ENCODE measurements at regions not wholly inside any gene's neighbourhood (a gene's known extent, or its start where the extent isn't known, plus 50 kb on each side); places are given as distances from the start of the nearest gene placed in this dataset.

DNA sequence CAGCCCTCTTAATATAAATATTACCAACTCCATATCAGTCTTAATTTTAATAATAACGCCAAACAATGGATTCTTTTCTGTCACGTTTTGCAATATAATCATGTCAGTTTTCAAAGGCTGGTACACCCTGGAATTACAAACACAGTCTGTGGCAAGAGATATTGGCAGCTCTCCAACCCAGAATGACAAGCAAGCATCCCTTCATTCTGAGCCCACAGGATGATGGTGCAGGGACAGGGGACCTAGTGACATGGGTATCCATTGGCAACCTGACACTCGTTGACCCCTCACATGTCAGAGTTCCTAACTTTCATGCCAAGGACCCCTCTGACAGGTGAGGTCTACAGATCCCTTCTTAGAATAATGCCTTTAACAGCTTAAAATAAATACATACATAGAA lies 154.5 kb upstream of the TSC22D2 start:
- no peak for TF ChIP-seq CTCF (IDR thresholded peaks at IDR 0.05)
- Histone ChIP-seq H3K27ac (no peak overlapping the region), H3K27me3 (no peaks in the 10 kb centered on the region), H3K9me3 (no peaks in the 10 kb centered on the region), H3K4me3 (no peak overlapping the region), H3K36me3 (no peaks in the 10 kb centered on the region), H3K4me1 (peaks cover 13 to 33% (median 14%) of the 10 kb centered on the region in 3 donors)
- intact Hi-C loops (cut with DNase I): no loop called here
- DNase-seq (no peak), FAIRE-seq (no peak), ATAC-seq (no peak)
- WGBS, 2 donors: 43 to 47% methylated on average over 3 of the region's 3 CpGs

- DNase-seq (peak in 1 of 6 donors; percentile 12), ATAC-seq (peak in 3 of 4 donors; percentile 47 to 60 (median 51)), FAIRE-seq (no peak)
- Histone ChIP-seq H3K36me3 (no peaks in the 10 kb centered on the region), H3K27me3 (no peaks in the 10 kb centered on the region), H3K4me1 (peaks cover 13 to 33% (median 14%) of the 10 kb centered on the region in 3 donors), H3K4me3 (no peak overlapping the region), H3K9me3 (no peaks in the 10 kb centered on the region), H3K27ac (peak overlapping the region in 3 of 4 donors; percentile 10 to 69 (median 55))
- WGBS, 2 donors: 48% methylated on average over 2 of the region's 2 CpGs
- no peak for TF ChIP-seq CTCF (IDR thresholded peaks at IDR 0.05)
- intact Hi-C loops (cut with DNase I): no loop called here
Observed at GRCh38 chr3:150252462-150252861, 155.6 kb upstream of the TSC22D2 start.

- no peak for TF ChIP-seq CTCF (IDR thresholded peaks at IDR 0.05)
- ATAC-seq (peak in 1 of 4 donors; percentile 8), DNase-seq (no peak), FAIRE-seq (no peak)
- Histone ChIP-seq H3K4me3 (no peak overlapping the region), H3K27ac (peak overlapping the region in 2 of 4 donors; percentile 55 to 69), H3K4me1 (peaks cover 13 to 33% (median 14%) of the 10 kb centered on the region in 3 donors), H3K9me3 (no peaks in the 10 kb centered on the region), H3K36me3 (no peaks in the 10 kb centered on the region), H3K27me3 (no peaks in the 10 kb centered on the region)
- 68 to 69% methylated on average over 5 of the region's 5 CpGs for WGBS, 2 donors
- intact Hi-C loops (cut with DNase I): no loop called here
Observed at GRCh38 chr3:150251187-150252062, 156.7 kb upstream of the TSC22D2 start.

- Histone ChIP-seq H3K9me3 (no peaks in the 10 kb centered on the region), H3K27ac (no peak overlapping the region), H3K4me1 (peaks cover 13 to 30% (median 14%) of the 10 kb centered on the region in 3 donors), H3K27me3 (no peaks in the 10 kb centered on the region), H3K4me3 (no peak overlapping the region), H3K36me3 (no peaks in the 10 kb centered on the region)
- DNase-seq (no peak), ATAC-seq (no peak), FAIRE-seq (no peak)
- no peak for TF ChIP-seq CTCF (IDR thresholded peaks at IDR 0.05)
- intact Hi-C loops (cut with DNase I): no loop called here
- 88% methylated on average over 7 of the region's 7 CpGs for WGBS, 2 donors
Observed at GRCh38 chr3:150249779-150250470, 158.2 kb upstream of the TSC22D2 start.
